ENCODE measurements at regions not wholly inside any gene's neighbourhood (a gene's known extent, or its start where the extent isn't known, plus 50 kb on each side); places are given as distances from the start of the nearest gene placed in this dataset.

DNA sequence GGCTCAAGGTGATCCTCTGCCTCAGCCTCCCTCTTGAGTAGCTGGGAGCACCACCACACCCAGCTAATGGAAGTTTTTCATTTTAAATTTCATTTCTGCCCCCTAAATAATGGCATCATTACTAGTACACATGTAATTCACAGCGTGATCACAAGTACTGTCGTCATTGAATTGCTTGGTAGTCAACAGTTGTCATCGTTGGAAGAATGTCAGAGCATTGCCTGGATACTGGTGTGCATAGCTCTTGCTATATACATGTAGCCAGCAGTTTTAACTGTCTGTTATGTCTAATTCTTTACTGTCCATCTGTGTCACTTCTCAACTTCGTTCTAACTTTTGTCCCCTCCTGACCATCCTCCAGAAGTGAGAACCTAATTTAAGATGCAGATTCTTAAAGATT, 62.1 kb downstream of the CRPPA start:
- H3K36me3 Mint-ChIP-seq (ENCODE audit: low read depth), result peaks cover 3% of the 10 kb centered on the region
- TF ChIP-seq, protein P1, sequence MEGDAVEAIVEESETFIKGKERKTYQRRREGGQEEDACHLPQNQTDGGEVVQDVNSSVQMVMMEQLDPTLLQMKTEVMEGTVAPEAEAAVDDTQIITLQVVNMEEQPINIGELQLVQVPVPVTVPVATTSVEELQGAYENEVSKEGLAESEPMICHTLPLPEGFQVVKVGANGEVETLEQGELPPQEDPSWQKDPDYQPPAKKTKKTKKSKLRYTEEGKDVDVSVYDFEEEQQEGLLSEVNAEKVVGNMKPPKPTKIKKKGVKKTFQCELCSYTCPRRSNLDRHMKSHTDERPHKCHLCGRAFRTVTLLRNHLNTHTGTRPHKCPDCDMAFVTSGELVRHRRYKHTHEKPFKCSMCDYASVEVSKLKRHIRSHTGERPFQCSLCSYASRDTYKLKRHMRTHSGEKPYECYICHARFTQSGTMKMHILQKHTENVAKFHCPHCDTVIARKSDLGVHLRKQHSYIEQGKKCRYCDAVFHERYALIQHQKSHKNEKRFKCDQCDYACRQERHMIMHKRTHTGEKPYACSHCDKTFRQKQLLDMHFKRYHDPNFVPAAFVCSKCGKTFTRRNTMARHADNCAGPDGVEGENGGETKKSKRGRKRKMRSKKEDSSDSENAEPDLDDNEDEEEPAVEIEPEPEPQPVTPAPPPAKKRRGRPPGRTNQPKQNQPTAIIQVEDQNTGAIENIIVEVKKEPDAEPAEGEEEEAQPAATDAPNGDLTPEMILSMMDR (IDR thresholded peaks at IDR 0.05; ENCODE audit: unreplicated experiment in 3 of 3), result no peak
- H3K27me3 Mint-ChIP-seq (ENCODE audit: low read depth), result no peaks in the 10 kb centered on the region
- H3K4me3 Mint-ChIP-seq, result no peak overlapping the region
- peaks cover 18% of the 10 kb centered on the region for H3K4me1 Mint-ChIP-seq
- H3K9me3 Mint-ChIP-seq, result no peaks in the 10 kb centered on the region
- no peak overlapping the region for H3K27ac Mint-ChIP-seq

DNA sequence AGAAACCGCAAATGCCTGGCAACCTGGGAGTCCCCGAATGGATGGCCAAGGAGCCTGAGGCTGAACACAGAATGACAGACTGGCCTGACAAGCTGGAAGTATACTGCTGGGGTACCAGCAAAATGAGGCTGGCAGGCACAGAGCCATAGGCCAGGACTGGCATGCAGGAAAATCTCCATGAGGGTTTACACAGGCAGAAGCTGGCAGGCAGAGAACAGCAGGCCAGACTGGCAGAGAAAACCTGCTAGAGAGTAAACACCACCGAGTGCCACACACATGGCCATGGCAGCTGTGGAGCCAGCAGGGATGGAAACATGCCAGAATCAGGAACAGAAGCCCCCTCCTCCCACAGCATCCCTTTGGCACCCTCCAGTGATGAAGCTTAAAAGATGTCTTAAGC, 63.4 kb downstream of the CRPPA start:
- Mint-ChIP-seq H3K27ac (no peak overlapping the region), H3K27me3 (ENCODE audit: low read depth) (no peaks in the 10 kb centered on the region), H3K9me3 (no peaks in the 10 kb centered on the region), H3K4me3 (no peak overlapping the region), H3K36me3 (ENCODE audit: low read depth) (peaks cover 3% of the 10 kb centered on the region), H3K4me1 (peaks cover 18% of the 10 kb centered on the region)
- TF ChIP-seq, protein P1 (IDR thresholded peaks at IDR 0.05; ENCODE audit: unreplicated experiment in 3 of 3), result no peak

DNA sequence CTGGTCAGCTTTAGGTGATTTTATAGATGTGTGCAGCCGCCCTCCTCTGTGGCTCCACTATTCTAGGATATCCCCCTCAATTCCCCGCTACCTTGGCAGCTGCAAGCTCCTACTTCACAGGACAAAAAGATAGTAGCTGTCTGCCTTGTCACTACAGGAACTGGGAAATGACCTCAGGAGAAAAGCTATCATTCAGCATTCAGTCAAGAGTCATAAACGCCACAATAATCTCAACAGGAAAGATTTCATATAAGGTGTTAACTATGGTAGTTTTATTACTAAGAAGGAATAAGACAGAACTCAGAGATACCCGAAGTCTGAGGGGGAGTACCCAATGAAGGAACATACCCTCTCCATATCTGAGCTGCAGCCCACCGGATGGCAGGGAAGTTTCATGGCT, 63.9 kb downstream of the CRPPA start:
- H3K9me3 Mint-ChIP-seq, result no peaks in the 10 kb centered on the region
- H3K27ac Mint-ChIP-seq, result no peak overlapping the region
- no peak overlapping the region for H3K4me3 Mint-ChIP-seq
- no peaks in the 10 kb centered on the region for H3K27me3 Mint-ChIP-seq (ENCODE audit: low read depth)
- peaks cover 3% of the 10 kb centered on the region for H3K36me3 Mint-ChIP-seq (ENCODE audit: low read depth)
- TF ChIP-seq, protein P1 (IDR thresholded peaks at IDR 0.05; ENCODE audit: unreplicated experiment in 3 of 3), result no peak
- H3K4me1 Mint-ChIP-seq, result peaks cover 18% of the 10 kb centered on the region

DNA sequence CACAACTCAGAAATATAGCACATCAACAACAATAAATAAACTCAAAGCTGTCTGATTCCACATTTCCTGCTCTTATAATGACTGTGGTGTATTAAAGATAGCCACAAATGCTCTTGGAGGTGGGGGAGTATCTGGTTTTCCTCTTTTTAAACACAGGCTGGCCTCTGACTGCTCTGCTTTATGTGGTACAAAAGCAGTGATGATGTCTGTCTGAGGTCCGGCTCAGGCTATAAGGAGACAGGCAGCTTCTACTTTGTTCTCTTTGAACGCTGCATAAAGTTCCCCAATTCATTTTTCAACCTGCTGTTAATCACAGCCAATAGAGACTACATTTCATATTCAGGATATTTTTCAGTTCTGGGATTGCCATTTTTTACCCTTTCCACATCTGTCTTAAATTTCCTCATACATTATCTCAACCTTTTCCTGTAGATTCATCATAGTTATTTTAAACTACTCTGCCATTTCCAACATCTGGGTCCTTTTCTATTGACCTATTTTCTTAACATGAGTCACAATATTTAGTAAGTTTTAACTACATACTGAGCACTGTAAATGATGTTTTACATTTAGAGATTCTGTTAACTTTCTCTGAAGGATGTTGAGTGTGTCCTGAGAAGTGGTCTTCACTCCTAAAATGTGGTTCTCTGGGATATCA, 64.9 kb downstream of the CRPPA start:
- Mint-ChIP-seq H3K4me3 (no peak overlapping the region), H3K36me3 (ENCODE audit: low read depth) (peaks cover 2% of the 10 kb centered on the region), H3K27me3 (ENCODE audit: low read depth) (no peaks in the 10 kb centered on the region), H3K27ac (peak overlapping the region in 2 of 3 experiments; percentile 11 to 47), H3K4me1 (peaks cover 18% of the 10 kb centered on the region), H3K9me3 (peaks cover 3% of the 10 kb centered on the region)
- TF ChIP-seq, protein P1 (IDR thresholded peaks at IDR 0.05; ENCODE audit: unreplicated experiment in 3 of 3), result no peak

DNA sequence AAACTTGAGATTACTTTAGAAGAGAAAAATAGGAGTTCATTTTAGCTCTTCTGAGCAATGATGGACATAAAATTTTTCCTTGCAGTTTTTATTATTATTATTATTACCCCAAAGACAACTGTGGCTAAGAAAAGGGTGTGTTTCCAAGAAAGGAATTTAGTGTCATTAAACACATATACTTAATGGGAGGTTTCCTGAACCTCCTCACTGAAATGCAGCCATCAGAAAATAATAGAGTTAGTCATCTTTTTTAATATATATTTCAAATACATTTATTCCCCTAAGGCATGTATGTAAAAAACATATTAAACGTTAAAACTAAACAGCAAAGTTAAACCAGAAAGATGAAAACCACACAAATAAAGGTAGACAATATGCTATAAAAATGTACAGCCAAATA, 66.8 kb downstream of the CRPPA start:
- peaks cover 4% of the 10 kb centered on the region for H3K36me3 Mint-ChIP-seq (ENCODE audit: low read depth)
- H3K9me3 Mint-ChIP-seq, result peaks cover 15% of the 10 kb centered on the region
- H3K27ac Mint-ChIP-seq, result no peak overlapping the region
- TF ChIP-seq, protein P1 (IDR thresholded peaks at IDR 0.05; ENCODE audit: unreplicated experiment in 3 of 3), result no peak
- peaks cover 14% of the 10 kb centered on the region for H3K4me1 Mint-ChIP-seq
- H3K27me3 Mint-ChIP-seq (ENCODE audit: low read depth), result no peaks in the 10 kb centered on the region
- H3K4me3 Mint-ChIP-seq, result no peak overlapping the region

DNA sequence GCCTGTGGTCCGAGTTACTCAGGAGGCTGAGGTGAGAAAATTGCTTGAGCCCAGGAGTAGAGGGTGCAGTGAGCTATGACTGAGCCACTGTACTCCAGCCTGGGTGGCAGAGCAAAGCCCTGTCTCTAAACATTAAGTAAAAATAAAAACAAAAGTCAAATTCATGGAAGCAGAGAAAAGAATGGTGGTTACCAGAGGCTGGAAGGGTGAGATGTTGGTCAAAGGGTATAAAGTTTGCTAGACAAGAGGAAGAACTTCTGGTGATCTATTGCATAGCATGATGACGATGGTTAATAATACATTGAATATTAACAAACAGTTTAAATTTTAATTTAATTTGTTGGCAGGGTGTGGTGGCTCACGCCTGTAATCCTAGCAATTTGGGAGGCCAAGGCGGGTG, 68.1 kb downstream of the CRPPA start:
- no peak overlapping the region for H3K4me3 Mint-ChIP-seq
- H3K36me3 Mint-ChIP-seq (ENCODE audit: low read depth), result peaks cover 11% of the 10 kb centered on the region
- TF ChIP-seq, protein P1 (IDR thresholded peaks at IDR 0.05; ENCODE audit: unreplicated experiment in 3 of 3), result no peak
- no peak overlapping the region for H3K27ac Mint-ChIP-seq
- no peaks in the 10 kb centered on the region for H3K27me3 Mint-ChIP-seq (ENCODE audit: low read depth)
- peaks cover 22% of the 10 kb centered on the region for H3K9me3 Mint-ChIP-seq
- H3K4me1 Mint-ChIP-seq, result peaks cover 13% of the 10 kb centered on the region

Data from nephron (organoid).